GM18868 (cell line): ENCODE measurements at regions not wholly inside any gene's neighbourhood (a gene's known extent, or its start where the extent isn't known, plus 50 kb on each side); places are given as distances from the start of the nearest gene placed in this dataset.
"Not testable (repeated sequence)": the region's sequence is repeated elsewhere in the genome, so short reads cannot be mapped to it uniquely, and the experiment has no call there.

Source experiments
- ATAC-seq: cut with Tn5 transposase; IDR thresholded peaks from one replicate; pipeline ENCODE4 v1.9.1; 2021; ENCODE audit warnings: mild to moderate bottlenecking, moderate library complexity; ENCODE audit not compliant: unreplicated experiment

DNA sequence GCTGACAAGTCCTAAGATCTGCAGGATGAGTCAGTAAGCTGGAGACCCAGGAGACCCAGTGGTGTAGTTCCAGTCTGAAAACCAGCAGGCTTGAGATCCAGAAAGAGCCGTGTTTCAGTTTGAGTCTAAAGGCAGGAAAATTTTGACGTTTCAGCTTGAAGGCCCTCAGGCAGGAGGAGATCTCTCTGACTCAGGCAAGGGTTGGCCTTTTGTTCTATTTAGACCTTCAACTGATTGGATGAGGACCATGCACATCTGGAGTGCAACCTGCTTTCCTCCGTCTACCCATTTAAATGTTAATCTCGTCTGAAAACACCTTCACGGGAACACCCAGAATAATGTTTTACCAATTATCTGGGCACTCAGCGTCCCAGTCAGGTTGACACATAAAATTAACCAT lies 69.5 kb downstream of the NPIPA7 start:
- not testable (repeated sequence) for ATAC-seq

DNA sequence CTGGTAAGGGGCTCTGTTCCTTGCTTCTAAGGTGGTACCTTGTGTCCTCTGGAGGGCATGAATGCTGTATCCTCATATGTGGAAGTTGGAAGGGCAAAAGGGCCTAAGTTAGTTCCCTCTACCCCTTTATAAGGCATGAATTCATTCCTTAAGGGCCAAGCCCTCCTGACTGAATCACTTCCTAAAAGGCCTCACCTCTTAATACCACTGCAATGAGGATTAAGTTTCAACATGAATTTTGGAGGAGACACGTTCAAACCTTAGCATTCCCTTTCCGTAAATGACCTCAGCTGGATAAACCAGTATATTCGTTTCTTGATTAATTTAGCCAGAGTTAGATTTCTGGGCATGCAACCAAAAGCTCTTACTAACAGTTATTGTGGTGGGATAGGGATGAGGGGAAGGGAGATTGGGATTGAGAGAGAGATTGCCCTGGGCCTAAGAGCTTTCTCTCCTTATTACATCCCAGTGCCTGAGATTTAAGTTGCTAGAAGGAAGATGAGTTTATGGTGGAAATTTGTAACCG lies 70.8 kb downstream of the NPIPA7 start:
- ATAC-seq = not testable (repeated sequence)

DNA sequence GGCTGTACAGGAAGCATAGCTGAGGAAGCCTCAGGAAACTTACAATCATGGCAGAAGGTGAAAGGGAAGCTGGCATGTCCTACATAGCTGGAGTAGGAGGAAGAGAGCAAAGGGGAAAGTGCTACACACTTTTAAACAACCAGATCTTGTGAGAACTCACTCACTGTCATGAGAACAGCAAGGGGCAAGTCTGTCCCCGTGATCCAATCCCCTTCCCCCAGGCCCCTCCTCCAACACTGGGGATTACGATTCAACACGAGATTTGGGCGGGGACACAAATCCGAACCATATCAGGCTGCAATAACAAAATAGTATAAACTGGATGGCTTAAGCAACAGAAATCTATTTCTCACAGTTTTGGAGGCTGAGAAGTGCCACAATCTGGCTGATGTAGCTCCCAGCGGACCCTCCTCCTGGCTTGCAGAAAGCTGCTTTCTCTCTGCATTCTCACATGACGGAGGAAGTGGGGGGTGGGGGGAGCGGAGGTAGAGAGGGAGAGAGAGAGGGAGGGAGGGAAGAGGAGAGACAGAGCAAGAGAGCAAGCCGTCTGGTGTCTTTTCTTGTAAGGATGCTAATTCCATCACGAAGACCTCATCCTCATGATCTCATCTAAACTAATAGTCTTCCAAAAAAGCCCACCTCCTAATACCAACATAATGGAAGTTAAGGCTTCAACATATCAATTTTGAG lies 72.9 kb downstream of the NPIPA7 start:
- not testable (repeated sequence) for ATAC-seq

DNA sequence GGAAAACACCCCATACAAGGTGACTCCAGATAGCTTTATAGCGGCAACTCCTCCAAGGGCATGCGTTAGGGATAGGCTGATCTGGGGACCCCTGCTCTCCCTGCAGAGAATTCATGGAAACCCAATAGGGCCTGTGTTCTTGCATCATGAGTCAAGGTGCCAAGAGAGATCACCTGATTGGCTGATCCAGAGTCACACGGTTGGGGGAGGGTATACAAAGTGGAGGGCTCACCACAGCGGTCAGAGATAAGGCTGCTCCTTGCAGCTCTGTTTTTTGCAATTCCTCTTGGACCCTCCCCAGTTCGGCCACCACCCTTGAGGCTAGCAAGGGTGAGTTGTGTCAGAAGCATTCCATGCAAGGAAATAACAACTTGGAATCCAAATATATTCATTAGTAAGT lies 79.6 kb downstream of the NPIPA7 start:
- not testable (repeated sequence) for ATAC-seq

DNA sequence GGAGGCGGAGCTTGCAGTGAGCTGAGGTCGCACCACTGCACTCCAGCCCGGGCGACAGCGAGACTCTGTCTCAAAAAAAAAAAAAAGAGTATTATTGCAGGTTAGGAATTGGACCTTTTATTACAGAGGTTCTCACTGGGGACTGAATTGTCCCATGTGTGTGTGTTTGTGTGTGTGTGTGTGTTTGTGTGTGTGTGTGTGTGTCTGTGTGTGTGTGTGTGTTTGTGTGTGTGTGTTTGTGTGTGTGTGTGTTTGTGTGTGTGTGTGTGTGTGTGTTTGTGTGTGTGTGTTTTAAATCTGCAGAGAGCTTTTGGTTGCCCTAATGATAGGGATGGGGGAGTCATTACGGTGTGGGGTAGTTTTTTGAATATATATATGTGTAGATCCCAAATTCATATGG lies 84.9 kb downstream of the NPIPA7 start:
- ATAC-seq = not testable (repeated sequence)

DNA sequence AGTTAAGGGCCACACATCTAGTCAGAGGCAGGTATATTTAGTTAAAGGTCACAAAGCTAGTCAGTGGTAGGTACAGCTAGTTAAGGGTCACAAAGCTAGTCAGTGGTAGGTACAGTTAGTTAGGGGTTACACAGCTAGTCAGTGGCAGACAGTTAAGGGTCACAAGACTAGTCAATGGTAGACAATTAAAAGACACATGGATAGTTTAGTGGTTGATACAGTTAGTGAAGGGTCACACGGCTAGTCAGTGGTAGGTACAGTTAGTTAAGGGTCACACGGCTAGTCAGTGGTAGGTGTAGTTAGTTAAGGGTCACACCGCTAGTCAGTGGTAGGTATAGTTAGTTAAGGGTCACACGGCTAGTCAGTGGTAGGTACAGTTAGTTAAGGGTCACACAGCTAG lies 110.0 kb downstream of the NPIPA7 start:
- not testable (repeated sequence) for ATAC-seq

DNA sequence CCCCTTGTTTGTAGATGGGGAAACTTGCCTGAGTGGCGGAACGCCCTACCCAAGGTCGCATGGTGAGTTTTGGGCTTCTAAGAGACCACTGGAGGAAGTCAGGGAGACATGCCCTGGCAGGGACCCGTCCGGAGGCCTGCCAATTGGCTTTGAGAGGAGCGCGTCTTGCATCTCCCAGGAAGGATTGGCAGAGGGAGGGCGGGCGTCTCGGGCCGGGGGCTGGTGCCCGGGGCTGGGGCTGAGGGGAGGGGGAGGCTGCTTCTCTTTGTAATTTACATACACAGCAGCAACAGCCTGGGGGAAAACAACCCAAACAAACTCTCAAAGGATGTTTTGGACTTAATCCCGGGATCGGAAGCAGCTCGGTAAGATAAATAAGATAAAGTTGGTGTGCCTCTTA lies 110.5 kb downstream of the NPIPA7 start:
- not testable (repeated sequence) for ATAC-seq

DNA sequence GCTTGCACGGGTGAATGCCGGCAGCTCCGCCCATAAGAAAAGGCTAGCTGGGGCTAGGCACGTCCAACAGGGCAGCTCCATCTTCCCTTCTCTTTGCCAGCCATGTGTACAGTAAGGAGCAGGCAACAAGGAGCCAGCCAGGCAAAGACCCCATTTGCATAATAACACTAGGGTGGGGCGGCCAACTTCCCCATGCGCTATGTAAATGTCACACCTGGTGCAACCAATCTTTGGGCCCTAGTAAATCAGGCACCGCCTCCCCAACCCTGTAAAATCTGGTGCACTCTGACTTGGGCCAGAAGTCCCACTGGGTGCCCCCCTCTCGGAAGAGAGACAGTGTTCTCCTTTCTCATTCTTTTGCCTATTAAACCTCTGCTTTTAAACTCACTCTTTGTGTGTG lies 115.2 kb downstream of the NPIPA7 start:
- ATAC-seq = not testable (repeated sequence)

DNA sequence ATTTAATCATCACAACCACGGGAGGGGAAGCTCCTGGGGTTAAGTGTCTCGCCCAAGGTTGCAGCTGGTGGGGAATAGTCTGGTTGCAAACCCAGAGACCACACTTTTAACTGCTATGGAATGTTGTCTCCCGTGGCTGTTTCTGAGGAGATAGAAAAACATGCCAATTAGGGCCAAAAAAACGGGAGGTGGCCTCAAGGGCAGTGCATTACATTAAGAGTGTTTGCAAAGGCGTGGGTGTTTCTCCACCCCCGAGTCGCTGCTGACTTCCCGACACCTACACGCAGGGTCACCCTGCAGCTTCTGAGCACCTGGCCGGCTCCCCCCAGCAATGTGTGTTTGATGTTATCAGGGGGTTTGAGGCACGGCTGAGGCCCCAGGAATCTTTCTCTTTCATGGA lies 116.1 kb downstream of the NPIPA7 start:
- not testable (repeated sequence) for ATAC-seq

DNA sequence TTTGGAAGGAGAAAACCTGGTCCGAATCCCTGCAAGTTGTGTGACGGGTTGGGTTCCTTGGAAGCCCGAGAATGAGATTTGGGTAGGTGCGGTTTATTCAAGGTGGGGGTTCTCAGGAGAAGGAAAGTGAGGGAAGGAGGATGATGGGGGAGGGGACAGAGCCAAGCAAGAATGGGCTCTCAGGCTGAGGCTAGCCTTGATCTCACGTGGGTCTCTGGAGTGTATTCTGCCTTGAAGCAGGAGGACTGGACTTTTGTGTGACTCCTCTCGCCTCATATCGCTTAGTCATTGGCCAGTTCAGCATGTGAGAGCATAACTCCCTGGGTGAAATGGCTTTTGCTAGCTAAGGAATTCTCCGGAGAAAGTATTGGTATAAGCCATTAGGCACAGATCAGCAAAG lies 120.9 kb downstream of the NPIPA7 start:
- ATAC-seq = not testable (repeated sequence)

DNA sequence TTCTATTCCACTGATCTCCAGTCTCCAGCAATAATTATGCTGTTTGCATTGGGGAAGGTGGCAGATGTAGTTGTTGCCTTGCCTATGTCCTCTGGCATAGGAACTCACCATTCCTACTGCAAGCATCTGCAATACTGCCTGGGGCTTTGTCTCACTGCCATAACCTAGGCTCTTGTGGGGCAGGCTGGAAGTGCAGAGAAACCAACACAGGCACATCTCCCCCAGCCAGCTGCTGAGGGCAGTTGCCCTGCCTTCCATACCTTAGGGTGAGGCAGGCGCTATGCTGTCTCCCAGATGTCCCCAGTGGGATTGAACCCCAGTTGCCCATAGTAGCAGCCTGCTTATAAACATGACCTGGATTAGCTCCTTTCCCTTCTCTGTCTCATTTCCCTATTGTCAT lies 128.1 kb downstream of the NPIPA7 start:
- not testable (repeated sequence) for ATAC-seq

DNA sequence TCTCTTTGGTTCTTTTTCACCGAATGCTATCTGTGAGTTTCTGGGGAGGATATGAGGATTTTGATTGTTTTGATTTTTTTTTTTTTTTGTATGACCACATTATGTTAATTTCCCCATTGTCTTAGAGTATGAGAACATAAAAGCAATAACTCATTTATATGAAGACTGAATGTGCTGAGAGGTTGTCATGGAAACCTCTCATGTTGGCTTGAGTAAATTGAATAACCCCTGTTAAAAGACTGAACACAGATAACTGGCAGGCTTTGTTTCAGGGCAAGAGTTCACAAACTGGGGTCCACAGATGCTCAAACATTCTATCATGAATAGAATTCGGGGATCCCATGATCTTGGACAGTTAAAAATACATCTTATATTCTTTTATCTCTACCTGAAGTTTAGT lies 129.4 kb downstream of the NPIPA7 start:
- not testable (repeated sequence) for ATAC-seq

DNA sequence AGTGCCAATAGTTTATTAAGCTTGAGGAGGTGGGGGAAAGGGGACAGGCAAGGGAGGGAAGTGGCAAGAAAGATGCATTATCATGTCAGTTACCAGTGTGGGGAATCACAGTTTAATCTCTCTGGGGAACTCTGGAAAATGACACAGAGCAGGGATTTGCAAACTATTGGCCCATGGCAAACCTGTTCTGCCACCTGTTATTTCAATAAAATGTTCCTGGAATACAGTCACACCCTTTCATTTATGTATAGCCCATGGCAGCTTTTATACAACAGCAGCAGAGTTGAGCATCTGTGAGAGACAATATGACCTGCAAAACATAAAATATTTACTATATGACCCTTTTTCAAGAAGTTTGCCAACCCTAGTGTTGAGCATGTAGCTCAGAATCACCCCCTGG lies 140.5 kb downstream of the NPIPA7 start:
- not testable (repeated sequence) for ATAC-seq

DNA sequence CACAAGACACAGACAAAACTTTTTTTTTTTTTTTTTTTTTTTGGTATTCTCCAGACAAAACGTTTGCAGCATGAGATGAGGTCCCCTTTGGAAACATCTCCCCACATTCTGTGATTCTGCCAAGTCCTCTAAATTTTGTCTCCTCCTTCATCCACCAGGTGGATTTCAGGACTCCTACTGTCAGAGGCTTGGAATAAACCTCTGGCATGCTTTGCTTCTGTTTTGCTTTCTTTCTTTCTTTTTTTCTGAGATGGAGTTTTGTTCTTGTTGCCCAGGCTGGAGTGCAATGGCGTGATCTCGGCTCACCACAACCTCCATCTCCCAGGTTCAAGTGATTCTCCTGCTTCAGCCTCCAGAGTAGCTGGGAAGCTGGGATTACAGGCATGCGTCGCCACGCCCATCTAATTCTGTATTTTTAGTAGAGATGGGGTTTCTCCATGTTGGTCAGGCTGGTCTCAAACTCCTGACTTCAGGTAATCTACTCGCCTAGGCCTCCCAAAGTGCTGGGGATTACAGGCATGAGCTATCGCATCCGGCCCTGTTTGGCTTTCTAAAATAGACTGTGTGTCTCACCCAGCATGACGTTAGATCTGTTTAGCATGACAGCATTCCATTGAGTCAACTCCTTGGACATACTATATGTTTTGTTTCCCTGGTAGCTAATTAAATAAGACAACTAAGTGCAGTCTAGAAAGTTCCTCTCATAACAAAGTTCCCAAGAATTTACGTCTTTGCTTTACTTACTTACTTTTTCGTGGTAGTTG lies 142.5 kb downstream of the NPIPA7 start:
- ATAC-seq = not testable (repeated sequence)

DNA sequence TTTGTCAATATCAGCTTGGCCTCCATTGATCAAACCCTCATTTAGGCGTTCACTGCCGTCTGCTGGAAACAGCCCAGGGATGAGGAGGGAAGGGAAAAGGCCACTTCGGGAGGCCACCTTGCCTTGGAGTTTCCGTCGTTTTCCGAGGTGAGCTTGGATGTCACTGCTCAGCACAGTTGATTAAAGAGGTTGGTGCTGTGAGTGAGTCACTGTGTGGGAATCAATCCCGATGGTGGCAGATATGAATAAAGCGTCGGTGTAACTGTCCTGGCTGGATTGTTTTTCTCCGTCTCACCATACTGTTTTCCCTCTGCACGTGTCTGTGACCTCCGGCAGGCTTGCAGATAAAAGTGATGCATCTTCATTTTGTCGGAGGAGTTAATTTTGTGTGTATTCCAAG lies 148.1 kb downstream of the NPIPA7 start:
- not testable (repeated sequence) for ATAC-seq

DNA sequence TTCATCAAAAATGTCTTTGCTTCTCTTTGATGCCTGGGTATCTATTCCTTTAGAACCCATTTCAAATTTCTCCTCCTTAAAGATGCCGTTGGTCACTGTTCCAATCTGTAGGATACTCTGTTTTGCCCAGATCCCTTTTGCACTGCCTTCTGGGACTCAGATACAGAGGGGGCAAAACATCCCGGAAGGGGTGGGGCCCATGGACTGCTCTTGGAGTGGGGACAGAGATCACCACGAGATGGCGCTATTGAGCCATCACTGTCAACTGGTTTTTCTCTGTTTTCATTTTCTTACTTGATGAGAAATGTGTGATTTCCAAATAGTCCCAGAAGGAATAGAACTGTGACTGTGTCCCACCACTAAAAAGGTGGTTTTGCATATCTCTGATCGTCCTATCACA lies 151.8 kb downstream of the NPIPA7 start:
- ATAC-seq = not testable (repeated sequence)

DNA sequence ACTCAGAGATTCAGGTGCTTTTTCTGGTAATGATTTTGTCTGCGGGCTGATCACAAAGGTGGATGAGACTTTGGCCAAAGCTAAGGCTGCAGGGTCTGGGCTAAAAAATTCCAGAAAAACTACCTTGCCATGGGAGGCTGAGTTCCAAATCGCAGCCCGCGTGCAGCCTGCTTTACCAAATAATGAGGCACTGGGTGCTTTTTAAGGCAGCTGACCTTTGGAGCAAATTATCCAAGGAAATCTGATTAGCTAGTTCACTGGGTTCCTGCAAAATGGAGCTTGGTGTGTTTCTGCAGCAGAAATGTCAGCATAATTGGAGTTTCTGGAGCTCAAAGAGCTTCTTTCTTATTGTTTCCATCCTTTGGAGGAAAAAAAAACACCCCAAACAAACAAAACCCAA lies 156.6 kb downstream of the NPIPA7 start:
- not testable (repeated sequence) for ATAC-seq

DNA sequence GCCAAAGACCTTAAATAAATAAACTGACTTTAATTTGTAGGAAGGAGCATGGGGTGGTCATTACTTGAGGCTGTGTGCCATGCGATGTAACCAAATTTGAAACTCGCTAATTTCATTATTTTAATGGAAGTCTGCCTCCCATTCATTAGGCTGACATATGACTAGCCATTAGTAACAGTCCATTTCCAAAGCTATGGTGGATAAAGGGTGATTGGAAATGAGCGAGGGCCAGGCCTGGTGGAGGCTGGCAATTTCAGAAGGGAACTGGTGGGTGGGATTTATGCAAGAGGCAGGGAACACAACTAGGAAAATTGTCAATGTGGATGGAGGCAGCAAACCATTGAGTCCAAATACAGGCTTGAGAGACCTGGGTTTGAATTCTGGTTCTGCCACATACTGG lies 157.2 kb downstream of the NPIPA7 start:
- not testable (repeated sequence) for ATAC-seq

DNA sequence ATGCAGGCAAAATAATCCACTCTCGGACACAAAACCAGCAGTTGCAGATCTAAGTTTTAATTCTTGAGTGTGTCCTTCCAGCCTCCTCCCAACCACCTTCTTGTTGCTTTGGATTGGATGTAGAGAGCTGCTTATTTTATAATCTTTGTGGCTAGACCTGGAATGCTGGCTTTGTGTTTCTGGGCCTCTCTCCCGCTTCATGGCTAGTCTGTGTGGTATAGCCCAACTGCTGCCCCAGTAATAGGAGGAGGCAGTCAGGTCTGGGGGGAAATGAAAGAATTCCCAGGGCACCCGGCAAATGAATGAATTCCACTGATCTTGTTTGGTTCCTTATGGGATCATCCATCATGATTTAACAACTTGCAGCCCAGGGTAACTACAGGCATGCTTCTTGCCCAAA lies 170.8 kb downstream of the NPIPA7 start:
- not testable (repeated sequence) for ATAC-seq

DNA sequence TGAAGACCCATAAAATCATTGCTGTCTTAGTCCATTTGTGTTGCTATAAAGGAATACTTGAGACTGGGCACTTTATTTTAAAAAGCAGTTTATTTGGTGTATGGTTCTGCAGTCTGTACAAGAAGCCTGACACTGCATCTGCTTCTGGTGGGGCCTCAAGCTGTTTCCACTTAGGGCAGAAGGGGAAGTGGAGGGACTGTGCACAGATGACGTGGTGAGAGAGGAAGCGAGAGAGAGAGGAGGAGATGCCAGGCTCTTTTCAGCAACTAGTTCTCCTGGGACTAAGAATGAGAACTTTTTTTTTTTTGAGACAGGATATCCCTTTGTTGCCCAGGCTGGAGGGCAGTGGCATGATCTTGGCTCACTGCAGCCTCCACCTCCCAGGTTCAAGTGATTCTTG lies 171.9 kb downstream of the NPIPA7 start:
- ATAC-seq = not testable (repeated sequence)

DNA sequence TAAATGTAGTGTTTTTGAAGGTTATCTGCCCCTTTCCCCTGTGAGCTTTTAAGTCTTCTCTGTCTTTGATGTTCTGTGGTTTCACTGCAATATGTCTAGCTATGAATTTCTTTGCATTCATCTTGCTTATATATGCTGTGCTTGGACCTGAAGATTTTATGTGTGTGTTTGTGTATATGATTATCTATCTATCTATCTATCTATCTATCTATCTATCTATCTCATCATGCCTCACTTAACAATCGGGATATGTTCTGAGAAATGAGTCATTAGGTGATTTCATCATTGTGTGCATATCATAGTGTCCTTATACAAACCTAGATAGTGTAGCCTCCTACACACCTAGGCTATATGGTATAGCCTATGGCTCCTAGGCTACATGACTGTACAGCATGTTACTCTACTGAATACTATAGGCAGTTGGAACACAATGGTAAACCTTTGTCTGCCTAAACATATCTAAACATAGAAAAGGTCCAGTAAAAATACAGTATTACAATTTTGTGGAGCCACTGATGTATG lies 173.9 kb downstream of the NPIPA7 start:
- ATAC-seq = not testable (repeated sequence)
